Effector CD8-positive, alpha-beta T cell (primary cell): ENCODE measurements at regions not wholly inside any gene's neighbourhood (a gene's known extent, or its start where the extent isn't known, plus 50 kb on each side); places are given as distances from the start of the nearest gene placed in this dataset.

Source experiments
- DNase-seq: peaks from one replicate; lab custom pipeline; 2025; lab: John Stamatoyannopoulos, UW

- no peak for DNase-seq
These were observed 103.5 kb upstream of the TNRC6C start for GRCh38 chr17:77854759-77855745.

- no peak for DNase-seq
These were observed 101.8 kb upstream of the TNRC6C start for GRCh38 chr17:77856551-77857305.

- DNase-seq = no peak
These were observed 101.3 kb upstream of the TNRC6C start for GRCh38 chr17:77857306-77857555.

GRCh38 chr17:77857613-77858012 lies 100.9 kb upstream of the TNRC6C start:
- DNase-seq = no peak

GRCh38 chr17:77858291-77859034 lies 100.0 kb upstream of the TNRC6C start:
- DNase-seq = no peak

- DNase-seq = no peak
These were observed 99.3 kb upstream of the TNRC6C start for GRCh38 chr17:77859035-77859810.

- DNase-seq = no peak
These were observed 97.3 kb upstream of the TNRC6C start for GRCh38 chr17:77861133-77861695.

- DNase-seq = no peak
These were observed 96.4 kb upstream of the TNRC6C start for GRCh38 chr17:77861981-77862645.

- no peak for DNase-seq
These were observed 95.4 kb upstream of the TNRC6C start for GRCh38 chr17:77862890-77863813.

- no peak for DNase-seq
These were observed 94.7 kb upstream of the TNRC6C start for GRCh38 chr17:77863814-77864161.

- DNase-seq = no peak
These were observed 94.0 kb upstream of the TNRC6C start for GRCh38 chr17:77864234-77865111.

- DNase-seq = no peak
These were observed 93.3 kb upstream of the TNRC6C start for GRCh38 chr17:77865112-77865611.

- no peak for DNase-seq
These were observed 92.8 kb upstream of the TNRC6C start for GRCh38 chr17:77865716-77866115.

GRCh38 chr17:77867308-77867781 lies 91.2 kb upstream of the TNRC6C start:
- no peak for DNase-seq

GRCh38 chr17:77867976-77868713 lies 90.4 kb upstream of the TNRC6C start:
- no peak for DNase-seq

GRCh38 chr17:77869041-77869599 lies 89.4 kb upstream of the TNRC6C start:
- no peak for DNase-seq

- no peak for DNase-seq
These were observed 88.8 kb upstream of the TNRC6C start for GRCh38 chr17:77869665-77870132.
